ENCODE measurements at regions not wholly inside any gene's neighbourhood (a gene's known extent, or its start where the extent isn't known, plus 50 kb on each side); places are given as distances from the start of the nearest gene placed in this dataset.

DNA sequence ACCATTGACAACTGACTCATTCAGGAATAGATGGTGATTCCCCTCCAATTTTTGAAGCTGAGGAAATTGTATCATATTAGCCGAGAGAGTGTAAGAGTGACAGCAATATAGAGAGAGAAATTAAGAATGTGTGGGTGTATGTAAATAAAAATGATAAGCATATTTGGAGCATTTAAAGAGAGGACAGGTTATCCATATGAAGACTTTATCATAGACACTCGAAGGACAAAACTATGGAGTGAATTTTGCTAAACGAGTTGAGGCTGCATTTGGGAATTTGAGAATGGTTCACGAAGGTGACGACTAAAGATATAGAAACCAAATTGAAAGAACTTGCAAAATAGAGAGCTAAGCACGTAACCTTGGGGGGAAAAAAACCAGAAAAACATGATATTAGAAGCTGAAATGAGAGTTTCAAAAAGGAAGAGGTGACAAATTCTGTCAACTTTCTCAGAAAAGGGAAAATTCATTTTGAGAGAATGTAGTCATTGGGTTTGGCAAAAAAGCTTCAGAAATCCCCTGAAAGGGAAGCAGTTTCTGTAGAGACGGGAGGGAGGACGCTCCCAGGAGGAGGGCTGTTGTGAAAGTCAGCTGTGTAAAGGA lies 129.7 kb downstream of the KCNJ2 start:
- Histone ChIP-seq H3K4me1 (ENCODE audit: insufficient read depth, low read length, poor library complexity, severe bottlenecking) (no peaks in the 10 kb centered on the region), H3K36me3 (ENCODE audit: insufficient read depth, low read length, poor library complexity, severe bottlenecking) (no peaks in the 10 kb centered on the region), H3K4me3 (ENCODE audit: low read depth, low read length, poor library complexity, severe bottlenecking) (no peak overlapping the region), H3K27ac (ENCODE audit: low read depth, low read length, poor library complexity, severe bottlenecking) (no peak overlapping the region), H3K27me3 (replicated peaks; ENCODE audit: insufficient read depth, low read depth, low read length, poor library complexity) (no peaks in the 10 kb centered on the region), H3K9me3 (ENCODE audit: low read depth, low read length, poor library complexity, severe bottlenecking) (no peaks in the 10 kb centered on the region)
- no TSS peak for BruUV-seq (replicated peaks)
- ChIA-PET CTCF (no interaction called here), POLR2A (ENCODE audit: low non-redundant PET) (interaction anchor here (0.6 kb wide), 1 partner anchor 251 kb away, joined by 3 read pairs; no protein-coding TSS in a partner anchor)
- intact Hi-C loops (cut with micrococcal nuclease; ENCODE audit: unreplicated experiment), result no loop called here
- no peak for DNase-seq (ENCODE audit: low spot score)
- TF ChIP-seq EZH2 (IDR thresholded peaks at IDR 0.05; ENCODE audit: borderline replicate concordance, low read depth, low read length, poor library complexity, severe bottlenecking), result no peak

DNA sequence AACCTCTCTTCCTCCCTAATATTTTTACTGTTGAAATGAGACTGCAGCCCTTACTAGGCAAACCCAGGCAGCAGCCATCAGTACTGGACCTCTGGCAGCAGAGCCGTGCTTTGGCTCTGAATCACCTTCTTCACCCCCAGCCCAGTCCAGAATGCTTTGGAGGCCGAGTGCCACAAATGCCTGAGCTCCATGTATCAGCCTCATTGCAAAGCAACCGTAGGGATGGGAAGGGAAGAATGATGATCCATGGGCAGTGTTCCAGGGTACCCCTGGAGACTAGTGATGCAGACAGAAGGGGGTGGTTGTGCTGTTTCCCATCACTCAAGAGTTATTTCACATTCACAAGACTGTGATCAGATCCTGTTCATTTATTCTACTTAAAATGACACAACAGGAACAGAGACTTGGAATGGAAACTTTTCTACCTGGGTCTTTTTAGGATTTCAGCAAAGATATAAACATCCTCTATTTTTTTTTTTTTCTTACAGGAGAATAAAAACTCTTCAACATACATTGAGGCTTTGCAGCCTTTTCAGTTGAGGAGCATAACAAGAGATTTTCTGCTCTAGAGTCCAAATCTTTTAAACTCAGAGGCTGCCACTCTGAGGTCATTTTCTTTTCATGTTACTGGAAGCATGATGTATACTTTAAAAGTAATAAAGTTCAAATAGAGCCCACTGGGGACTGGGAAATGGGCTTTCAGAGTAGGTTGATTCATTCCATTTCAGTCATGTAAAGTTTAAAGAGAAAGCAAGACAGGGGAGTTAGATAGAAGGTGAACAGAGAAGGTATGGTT lies 138.3 kb downstream of the KCNJ2 start:
- CTCF ChIA-PET, result no interaction called here
- Histone ChIP-seq H3K9me3 (ENCODE audit: low read depth, low read length, poor library complexity, severe bottlenecking) (no peaks in the 10 kb centered on the region), H3K27me3 (replicated peaks; ENCODE audit: insufficient read depth, low read depth, low read length, poor library complexity) (no peaks in the 10 kb centered on the region), H3K4me1 (ENCODE audit: insufficient read depth, low read length, poor library complexity, severe bottlenecking) (no peaks in the 10 kb centered on the region), H3K4me3 (ENCODE audit: low read depth, low read length, poor library complexity, severe bottlenecking) (no peak overlapping the region), H3K36me3 (ENCODE audit: insufficient read depth, low read length, poor library complexity, severe bottlenecking) (no peaks in the 10 kb centered on the region), H3K27ac (ENCODE audit: low read depth, low read length, poor library complexity, severe bottlenecking) (no peak overlapping the region)
- no peak for DNase-seq (ENCODE audit: low spot score)
- TF ChIP-seq EZH2 (IDR thresholded peaks at IDR 0.05; ENCODE audit: borderline replicate concordance, low read depth, low read length, poor library complexity, severe bottlenecking), result no peak
- TF ChIP-seq, protein P1, sequence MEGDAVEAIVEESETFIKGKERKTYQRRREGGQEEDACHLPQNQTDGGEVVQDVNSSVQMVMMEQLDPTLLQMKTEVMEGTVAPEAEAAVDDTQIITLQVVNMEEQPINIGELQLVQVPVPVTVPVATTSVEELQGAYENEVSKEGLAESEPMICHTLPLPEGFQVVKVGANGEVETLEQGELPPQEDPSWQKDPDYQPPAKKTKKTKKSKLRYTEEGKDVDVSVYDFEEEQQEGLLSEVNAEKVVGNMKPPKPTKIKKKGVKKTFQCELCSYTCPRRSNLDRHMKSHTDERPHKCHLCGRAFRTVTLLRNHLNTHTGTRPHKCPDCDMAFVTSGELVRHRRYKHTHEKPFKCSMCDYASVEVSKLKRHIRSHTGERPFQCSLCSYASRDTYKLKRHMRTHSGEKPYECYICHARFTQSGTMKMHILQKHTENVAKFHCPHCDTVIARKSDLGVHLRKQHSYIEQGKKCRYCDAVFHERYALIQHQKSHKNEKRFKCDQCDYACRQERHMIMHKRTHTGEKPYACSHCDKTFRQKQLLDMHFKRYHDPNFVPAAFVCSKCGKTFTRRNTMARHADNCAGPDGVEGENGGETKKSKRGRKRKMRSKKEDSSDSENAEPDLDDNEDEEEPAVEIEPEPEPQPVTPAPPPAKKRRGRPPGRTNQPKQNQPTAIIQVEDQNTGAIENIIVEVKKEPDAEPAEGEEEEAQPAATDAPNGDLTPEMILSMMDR (conservative IDR thresholded peaks at IDR 0.05; ENCODE audit: low read depth, low read length), result no peak
- POLR2A ChIA-PET (ENCODE audit: low non-redundant PET), result no interaction called here
- BruUV-seq (replicated peaks), result no TSS peak
- intact Hi-C loops (cut with micrococcal nuclease; ENCODE audit: unreplicated experiment), result no loop called here

DNA sequence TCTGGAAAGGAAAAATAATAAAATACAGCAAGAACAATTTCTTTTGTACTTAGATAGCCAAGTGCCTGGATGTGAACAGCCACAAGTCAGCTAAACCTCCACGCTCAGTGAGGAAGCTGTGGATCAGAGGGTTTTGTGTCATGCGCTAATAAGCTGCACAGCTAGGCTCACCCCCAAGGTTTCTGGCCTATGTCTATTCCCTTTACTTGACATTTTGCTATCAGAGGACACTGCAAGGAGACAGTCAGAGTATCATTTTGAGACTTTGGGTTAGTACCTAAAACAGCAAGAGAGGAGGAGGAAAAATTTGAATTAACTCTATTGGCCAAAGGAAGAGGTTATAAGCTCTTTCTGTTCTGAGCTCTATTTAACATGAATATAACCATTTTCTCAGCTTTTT lies 139.3 kb downstream of the KCNJ2 start:
- ChIA-PET POLR2A (ENCODE audit: low non-redundant PET) (no interaction called here), CTCF (no interaction called here)
- no peak for TF ChIP-seq EZH2 (IDR thresholded peaks at IDR 0.05; ENCODE audit: borderline replicate concordance, low read depth, low read length, poor library complexity, severe bottlenecking)
- TF ChIP-seq, protein P1 (conservative IDR thresholded peaks at IDR 0.05; ENCODE audit: low read depth, low read length), result no peak
- H3K36me3 ChIP-seq (ENCODE audit: insufficient read depth, low read length, poor library complexity, severe bottlenecking), result no peaks in the 10 kb centered on the region
- no peak overlapping the region for H3K27ac ChIP-seq (ENCODE audit: low read depth, low read length, poor library complexity, severe bottlenecking)
- intact Hi-C loops (cut with micrococcal nuclease; ENCODE audit: unreplicated experiment), result no loop called here
- no peak for DNase-seq (ENCODE audit: low spot score)
- no peaks in the 10 kb centered on the region for H3K4me1 ChIP-seq (ENCODE audit: insufficient read depth, low read length, poor library complexity, severe bottlenecking)
- BruUV-seq (replicated peaks), result no TSS peak
- no peaks in the 10 kb centered on the region for H3K27me3 ChIP-seq (replicated peaks; ENCODE audit: insufficient read depth, low read depth, low read length, poor library complexity)
- H3K4me3 ChIP-seq (ENCODE audit: low read depth, low read length, poor library complexity, severe bottlenecking), result no peak overlapping the region
- no peaks in the 10 kb centered on the region for H3K9me3 ChIP-seq (ENCODE audit: low read depth, low read length, poor library complexity, severe bottlenecking)
